ENCODE measurements at regions not wholly inside any gene's neighbourhood (a gene's known extent, or its start where the extent isn't known, plus 50 kb on each side); places are given as distances from the start of the nearest gene placed in this dataset.

DNA sequence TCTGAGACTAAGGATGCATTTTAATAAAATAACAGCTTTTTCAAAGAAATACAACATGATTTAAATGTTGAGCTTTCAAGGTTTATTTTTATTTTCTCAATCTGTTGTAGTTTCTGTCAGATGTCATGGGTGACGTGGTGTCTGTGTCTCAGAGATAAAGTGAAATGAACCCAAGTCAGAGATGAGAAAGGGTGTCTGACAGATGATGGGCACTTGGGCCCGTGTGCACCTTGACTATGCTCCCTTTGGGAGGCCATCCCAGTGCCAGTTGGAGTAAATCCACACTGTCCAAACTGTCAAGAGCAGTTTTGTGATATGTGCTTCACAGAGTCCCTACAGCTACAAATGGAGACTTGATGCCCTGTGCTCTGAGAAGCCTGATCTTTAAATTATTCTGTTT is 536.9 kb upstream of the FAM174A start:
- TF ChIP-seq, protein P1, sequence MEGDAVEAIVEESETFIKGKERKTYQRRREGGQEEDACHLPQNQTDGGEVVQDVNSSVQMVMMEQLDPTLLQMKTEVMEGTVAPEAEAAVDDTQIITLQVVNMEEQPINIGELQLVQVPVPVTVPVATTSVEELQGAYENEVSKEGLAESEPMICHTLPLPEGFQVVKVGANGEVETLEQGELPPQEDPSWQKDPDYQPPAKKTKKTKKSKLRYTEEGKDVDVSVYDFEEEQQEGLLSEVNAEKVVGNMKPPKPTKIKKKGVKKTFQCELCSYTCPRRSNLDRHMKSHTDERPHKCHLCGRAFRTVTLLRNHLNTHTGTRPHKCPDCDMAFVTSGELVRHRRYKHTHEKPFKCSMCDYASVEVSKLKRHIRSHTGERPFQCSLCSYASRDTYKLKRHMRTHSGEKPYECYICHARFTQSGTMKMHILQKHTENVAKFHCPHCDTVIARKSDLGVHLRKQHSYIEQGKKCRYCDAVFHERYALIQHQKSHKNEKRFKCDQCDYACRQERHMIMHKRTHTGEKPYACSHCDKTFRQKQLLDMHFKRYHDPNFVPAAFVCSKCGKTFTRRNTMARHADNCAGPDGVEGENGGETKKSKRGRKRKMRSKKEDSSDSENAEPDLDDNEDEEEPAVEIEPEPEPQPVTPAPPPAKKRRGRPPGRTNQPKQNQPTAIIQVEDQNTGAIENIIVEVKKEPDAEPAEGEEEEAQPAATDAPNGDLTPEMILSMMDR (conservative IDR thresholded peaks at IDR 0.05; ENCODE audit: control insufficient read depth, insufficient read depth, low read depth, low read length): no peak
- no peak for DNase-seq (ENCODE audit: low read depth)
- no peak overlapping the region for H3K4me3 ChIP-seq (ENCODE audit: control insufficient read depth, low read depth, low read length)

DNA sequence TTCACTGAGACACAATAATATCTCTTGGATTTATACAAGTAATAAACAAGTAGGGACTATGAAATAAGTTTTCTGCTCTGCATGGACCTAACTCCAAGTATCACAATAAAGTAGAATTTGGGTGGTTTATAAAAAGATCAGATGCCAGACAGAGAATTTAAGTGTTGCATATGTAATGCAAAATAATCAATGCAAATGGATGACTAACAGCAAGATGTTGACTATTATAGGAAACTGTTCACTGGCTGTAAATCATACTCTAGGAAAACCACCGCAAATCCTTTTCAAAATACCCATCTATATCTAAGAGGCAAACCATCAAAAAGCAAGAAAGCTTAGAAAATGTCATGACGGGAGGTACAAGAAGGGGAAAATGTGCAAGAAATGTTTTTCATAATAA is 539.8 kb upstream of the FAM174A start:
- TF ChIP-seq, protein P1 (conservative IDR thresholded peaks at IDR 0.05; ENCODE audit: control insufficient read depth, insufficient read depth, low read depth, low read length): no peak
- H3K4me3 ChIP-seq (ENCODE audit: control insufficient read depth, low read depth, low read length): no peak overlapping the region
- no peak for DNase-seq (ENCODE audit: low read depth)

DNA sequence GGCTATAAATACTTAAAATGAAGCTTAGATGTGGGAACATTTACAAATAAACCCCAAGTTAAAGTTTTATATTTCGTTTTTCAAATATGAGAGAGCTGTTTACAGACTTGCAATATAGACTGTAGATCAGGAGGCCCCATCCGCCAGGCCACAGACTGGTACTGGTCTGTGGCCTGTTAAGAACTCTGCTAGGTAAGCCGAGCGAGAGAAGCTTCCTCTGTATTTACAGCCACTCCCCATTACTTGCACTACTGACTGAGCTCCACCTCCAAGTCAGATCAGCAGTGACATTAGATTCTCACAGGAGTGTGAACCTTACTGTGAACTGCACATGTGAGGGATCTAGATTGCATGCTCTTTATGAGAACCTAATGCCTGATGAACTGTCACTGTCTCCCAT is 561.4 kb upstream of the FAM174A start:
- H3K4me3 ChIP-seq (ENCODE audit: control insufficient read depth, low read depth, low read length): no peak overlapping the region
- TF ChIP-seq, protein P1 (conservative IDR thresholded peaks at IDR 0.05; ENCODE audit: control insufficient read depth, insufficient read depth, low read depth, low read length): no peak
- no peak for DNase-seq (ENCODE audit: low read depth)

DNA sequence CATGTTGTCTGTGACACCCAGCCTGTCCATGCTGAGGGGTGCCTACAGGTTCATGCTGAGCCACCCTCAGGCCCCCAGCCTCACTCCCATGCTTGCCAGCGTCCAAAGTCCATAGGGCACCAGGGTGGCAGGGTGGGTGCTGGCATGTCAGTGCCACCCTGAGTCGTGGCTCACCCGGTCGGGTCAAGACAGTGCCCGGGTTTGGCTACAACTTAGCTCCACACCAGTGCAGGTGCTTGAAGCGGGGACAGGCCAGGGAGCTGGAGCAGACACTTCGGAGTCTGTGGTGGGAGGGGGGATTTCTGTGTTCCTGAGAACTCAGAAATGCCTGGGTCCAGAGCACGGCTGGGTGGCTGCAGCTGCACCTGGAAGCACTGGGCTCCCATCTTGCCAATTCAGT is 579.2 kb upstream of the FAM174A start:
- H3K4me3 ChIP-seq (ENCODE audit: control insufficient read depth, low read depth, low read length): no peak overlapping the region
- TF ChIP-seq, protein P1 (conservative IDR thresholded peaks at IDR 0.05; ENCODE audit: control insufficient read depth, insufficient read depth, low read depth, low read length): no peak
- no peak for DNase-seq (ENCODE audit: low read depth)

DNA sequence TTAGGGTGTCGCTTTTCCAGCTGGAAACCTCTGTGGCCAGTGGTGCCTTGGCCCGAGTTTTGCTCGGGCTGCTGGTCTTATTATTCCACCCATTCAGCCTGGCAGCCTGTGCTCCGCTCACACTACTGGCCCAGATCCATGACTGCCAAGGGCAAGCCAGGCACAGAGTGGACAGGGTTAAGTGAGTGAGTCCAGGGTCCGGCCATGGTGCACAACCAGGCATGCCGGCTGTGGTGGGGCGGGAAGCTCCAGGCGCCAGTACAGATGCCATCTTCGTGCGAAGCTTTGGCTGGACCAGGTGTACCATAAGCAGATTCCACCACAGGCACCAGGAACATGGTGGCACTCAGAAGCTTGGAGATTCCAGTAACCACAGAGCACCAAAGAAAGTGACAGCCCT is 580.2 kb upstream of the FAM174A start:
- DNase-seq (ENCODE audit: low read depth): no peak
- TF ChIP-seq, protein P1 (conservative IDR thresholded peaks at IDR 0.05; ENCODE audit: control insufficient read depth, insufficient read depth, low read depth, low read length): no peak
- H3K4me3 ChIP-seq (ENCODE audit: control insufficient read depth, low read depth, low read length): no peak overlapping the region

DNA sequence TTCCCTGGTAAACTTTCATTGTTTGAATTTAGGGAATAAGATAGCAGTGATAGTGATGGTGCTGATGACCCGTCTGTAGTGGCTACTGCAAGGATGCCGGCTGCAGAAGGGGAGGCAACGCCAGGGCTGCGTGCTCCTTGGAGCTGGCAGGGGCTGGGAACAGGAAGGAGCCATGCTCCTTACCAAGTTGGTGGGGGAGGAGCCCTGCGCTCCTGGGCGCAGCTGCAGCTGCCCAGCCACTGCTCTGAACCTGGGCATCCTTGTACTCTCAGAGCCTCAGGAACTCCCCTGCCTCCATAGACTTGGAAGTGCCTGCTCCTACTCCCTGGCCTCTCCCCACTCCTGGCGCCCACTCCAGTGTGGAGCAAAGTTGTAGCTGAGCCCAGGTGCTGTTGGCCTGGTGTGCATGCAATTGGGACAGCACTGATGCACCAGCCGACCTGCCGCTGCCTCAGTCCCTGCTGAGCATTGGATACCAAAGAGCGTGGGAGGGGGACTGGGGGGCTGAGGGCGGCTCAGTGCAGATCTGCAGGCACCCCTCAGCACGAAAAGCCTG is 585.1 kb upstream of the FAM174A start:
- H3K4me3 ChIP-seq (ENCODE audit: control insufficient read depth, low read depth, low read length): no peak overlapping the region
- DNase-seq (ENCODE audit: low read depth): no peak
- TF ChIP-seq, protein P1 (conservative IDR thresholded peaks at IDR 0.05; ENCODE audit: control insufficient read depth, insufficient read depth, low read depth, low read length): no peak

DNA sequence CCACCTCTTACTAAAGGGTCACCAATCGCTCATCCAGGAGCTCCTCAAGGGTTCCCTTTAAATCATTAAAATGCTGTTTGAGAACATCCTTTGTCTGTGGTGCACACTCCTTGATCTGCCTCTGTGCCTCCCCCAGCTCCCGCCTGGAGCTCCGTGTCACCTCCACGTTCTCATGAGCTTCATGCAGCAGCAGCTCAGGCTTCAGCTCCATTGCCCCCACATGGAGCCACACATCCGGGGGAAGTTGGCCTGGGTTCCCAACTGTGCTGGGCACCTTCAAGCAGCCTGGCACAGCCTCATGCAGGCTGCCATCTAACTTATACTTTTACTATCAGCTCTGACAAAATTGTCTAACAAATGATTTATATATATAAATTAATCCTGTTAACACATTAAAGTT is 585.8 kb upstream of the FAM174A start:
- no peak for DNase-seq (ENCODE audit: low read depth)
- no peak overlapping the region for H3K4me3 ChIP-seq (ENCODE audit: control insufficient read depth, low read depth, low read length)
- TF ChIP-seq, protein P1 (conservative IDR thresholded peaks at IDR 0.05; ENCODE audit: control insufficient read depth, insufficient read depth, low read depth, low read length): no peak

Measured in fibroblast of mammary gland (primary cell).